Activated CD8-positive, alpha-beta T cell treated with anti-CD3 and anti-CD28 coated beads for 36 hours (primary cell): ENCODE measurements at regions not wholly inside any gene's neighbourhood (a gene's known extent, or its start where the extent isn't known, plus 50 kb on each side); places are given as distances from the start of the nearest gene placed in this dataset.

Source experiments
- ATAC-seq: fragments of 200-7000 bp; cut with Tn5 transposase; one replicate; pipeline ENCODE4 v1.10.0; 2021; ENCODE audit warnings: mild to moderate bottlenecking, moderate library complexity
- CTCF ChIA-PET: fragments of 350-600 bp; sonication (Branson Sonifier 250); formaldehyde crosslinking; loops from one replicate; lab custom pipeline; 2021; ENCODE audit warnings: antibody characterized with exemption; lab: Charles Lee
- POLR2A ChIA-PET: fragments of 350-600 bp; sonication (Branson Sonifier 250); formaldehyde crosslinking; loops from one replicate; lab custom pipeline; 2021; ENCODE audit warnings: antibody characterized with exemption; lab: Charles Lee
- DNase-seq: peaks from one replicate; pipeline ENCODE4 v3.0.0-alpha.2; 2020
- H3K27ac Mint-ChIP-seq: one replicate; pipeline ENCODE4 v1.8.0; 2021; ENCODE audit warnings: mild to moderate bottlenecking, mixed read lengths
- H3K27me3 Mint-ChIP-seq: one replicate; pipeline ENCODE4 v1.8.0; 2021; ENCODE audit warnings: mixed read lengths
- H3K36me3 Mint-ChIP-seq: one replicate; pipeline ENCODE4 v1.8.0; 2021; ENCODE audit warnings: low read depth, mixed read lengths
- H3K4me1 Mint-ChIP-seq: one replicate; pipeline ENCODE4 v1.8.0; 2021; ENCODE audit warnings: low read depth, mixed read lengths
- H3K4me3 Mint-ChIP-seq: one replicate; pipeline ENCODE4 v1.8.0; 2021; ENCODE audit warnings: mild to moderate bottlenecking, moderate library complexity, mixed read lengths
- H3K9me3 Mint-ChIP-seq: one replicate; pipeline ENCODE4 v1.8.0; 2021; ENCODE audit warnings: mixed read lengths
- intact Hi-C: fragments of 100-400 bp; cut with micrococcal nuclease; formaldehyde crosslinking; loops from one replicate; pipeline ENCODE4 v1.10.0; 2022
- TF ChIP-seq, protein P1 (sequence below): fragments of 200-600 bp; IDR thresholded peaks from one replicate; pipeline ENCODE4 v1.8.0; 2022; ENCODE audit warnings: antibody characterized with exemption, mild to moderate bottlenecking

DNA sequence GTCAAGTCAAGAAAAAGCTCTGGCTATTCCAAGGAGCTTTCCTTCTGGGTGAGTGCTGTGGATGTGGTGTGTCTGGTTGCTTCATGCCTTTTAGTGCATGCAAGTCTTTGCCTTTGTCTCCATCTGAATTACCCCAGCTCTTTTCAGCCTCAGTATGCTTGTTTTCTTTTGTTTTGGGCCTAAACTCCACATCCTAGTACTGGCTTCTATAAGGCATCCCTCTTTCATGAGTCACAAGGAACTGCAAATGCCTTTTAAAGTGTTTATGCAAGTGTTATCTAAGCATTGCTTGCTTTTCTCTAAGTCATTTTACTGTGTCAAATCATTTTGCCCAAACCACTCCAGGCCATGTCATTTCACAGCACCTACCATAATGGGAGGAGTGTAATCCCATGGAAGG lies 132.1 kb downstream of the PLCE1 start:
- TF ChIP-seq, protein P1, sequence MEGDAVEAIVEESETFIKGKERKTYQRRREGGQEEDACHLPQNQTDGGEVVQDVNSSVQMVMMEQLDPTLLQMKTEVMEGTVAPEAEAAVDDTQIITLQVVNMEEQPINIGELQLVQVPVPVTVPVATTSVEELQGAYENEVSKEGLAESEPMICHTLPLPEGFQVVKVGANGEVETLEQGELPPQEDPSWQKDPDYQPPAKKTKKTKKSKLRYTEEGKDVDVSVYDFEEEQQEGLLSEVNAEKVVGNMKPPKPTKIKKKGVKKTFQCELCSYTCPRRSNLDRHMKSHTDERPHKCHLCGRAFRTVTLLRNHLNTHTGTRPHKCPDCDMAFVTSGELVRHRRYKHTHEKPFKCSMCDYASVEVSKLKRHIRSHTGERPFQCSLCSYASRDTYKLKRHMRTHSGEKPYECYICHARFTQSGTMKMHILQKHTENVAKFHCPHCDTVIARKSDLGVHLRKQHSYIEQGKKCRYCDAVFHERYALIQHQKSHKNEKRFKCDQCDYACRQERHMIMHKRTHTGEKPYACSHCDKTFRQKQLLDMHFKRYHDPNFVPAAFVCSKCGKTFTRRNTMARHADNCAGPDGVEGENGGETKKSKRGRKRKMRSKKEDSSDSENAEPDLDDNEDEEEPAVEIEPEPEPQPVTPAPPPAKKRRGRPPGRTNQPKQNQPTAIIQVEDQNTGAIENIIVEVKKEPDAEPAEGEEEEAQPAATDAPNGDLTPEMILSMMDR, result no peak
- intact Hi-C loops, result no loop called here
- no peak for DNase-seq
- ATAC-seq, result no peak
- ChIA-PET POLR2A (interaction anchor here (0.6 kb wide), 1 partner anchor 1663 kb away, joined by 3 read pairs; no protein-coding TSS in a partner anchor), CTCF (no interaction called here)
- H3K36me3 Mint-ChIP-seq, result no peaks in the 10 kb centered on the region
- no peaks in the 10 kb centered on the region for H3K27me3 Mint-ChIP-seq
- H3K4me1 Mint-ChIP-seq, result no peaks in the 10 kb centered on the region
- H3K27ac Mint-ChIP-seq, result no peak overlapping the region
- no peaks in the 10 kb centered on the region for H3K9me3 Mint-ChIP-seq
- no peak overlapping the region for H3K4me3 Mint-ChIP-seq

DNA sequence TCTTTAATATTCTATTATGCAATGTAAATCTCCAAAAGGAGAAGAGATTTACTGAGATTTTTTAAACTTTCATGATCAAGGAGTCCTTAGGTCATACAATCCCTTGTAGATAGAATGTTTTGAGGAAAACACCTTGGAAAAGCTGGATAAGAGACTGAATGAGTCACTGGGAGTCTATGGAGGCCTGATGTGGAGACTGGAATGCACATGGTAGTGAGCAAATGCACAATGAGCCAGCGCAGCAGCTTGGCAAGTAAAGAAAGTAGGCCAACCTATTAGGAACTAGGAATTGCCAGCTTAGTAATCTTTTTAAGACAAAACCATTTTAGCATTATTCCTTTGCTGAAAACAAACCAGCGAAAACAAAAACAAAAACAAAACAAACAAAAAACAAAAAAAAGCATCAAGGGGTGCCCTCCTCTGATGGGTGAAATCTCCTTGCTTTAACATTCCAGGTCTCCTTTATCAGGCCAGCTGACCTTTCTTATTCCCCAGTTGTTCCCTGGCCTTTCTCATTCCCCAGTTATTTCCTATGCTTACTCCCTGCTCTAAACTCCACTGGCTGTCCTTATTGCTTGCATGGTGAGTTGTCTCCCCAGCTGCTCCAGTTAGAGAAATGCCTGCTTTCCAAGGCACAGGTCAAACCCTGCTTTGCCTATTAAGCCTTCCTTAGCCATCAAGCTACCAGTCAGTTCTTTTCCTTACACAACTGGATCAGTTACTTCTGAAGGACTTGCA lies 135.8 kb downstream of the PLCE1 start:
- intact Hi-C loops, result no loop called here
- H3K4me3 Mint-ChIP-seq, result no peak overlapping the region
- no peak for ATAC-seq
- DNase-seq, result no peak
- H3K36me3 Mint-ChIP-seq, result no peaks in the 10 kb centered on the region
- ChIA-PET POLR2A (no interaction called here), CTCF (no interaction called here)
- H3K9me3 Mint-ChIP-seq, result no peaks in the 10 kb centered on the region
- no peaks in the 10 kb centered on the region for H3K4me1 Mint-ChIP-seq
- H3K27ac Mint-ChIP-seq, result no peak overlapping the region
- TF ChIP-seq, protein P1, result no peak
- H3K27me3 Mint-ChIP-seq, result peaks cover under 1% of the 10 kb centered on the region

DNA sequence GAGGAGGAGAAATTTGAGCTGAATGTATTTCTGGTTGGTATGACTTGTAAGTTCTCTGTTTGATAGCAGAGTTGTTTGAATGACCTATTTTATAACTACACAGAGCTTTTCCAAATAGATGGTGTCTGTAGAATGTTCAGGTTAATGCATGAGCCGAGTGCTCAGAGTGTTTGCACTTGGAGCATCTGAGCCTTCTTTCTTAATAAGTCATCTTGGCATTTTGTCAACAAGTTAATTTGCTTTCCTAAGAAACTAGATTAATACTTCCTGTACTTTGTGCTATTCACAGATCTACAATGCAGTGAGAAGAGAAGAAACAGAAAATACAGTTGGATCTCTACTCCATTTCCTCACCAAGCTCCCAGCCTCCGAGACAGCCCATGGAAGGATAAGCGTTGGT lies 138.2 kb downstream of the PLCE1 start:
- ATAC-seq, result no peak
- CTCF ChIA-PET, result no interaction called here
- intact Hi-C loops, result no loop called here
- Mint-ChIP-seq H3K27me3 (peaks cover 2% of the 10 kb centered on the region), H3K36me3 (no peaks in the 10 kb centered on the region), H3K27ac (no peak overlapping the region), H3K9me3 (no peaks in the 10 kb centered on the region), H3K4me3 (no peak overlapping the region), H3K4me1 (no peaks in the 10 kb centered on the region)
- no peak for DNase-seq
- TF ChIP-seq, protein P1, result no peak
- POLR2A ChIA-PET, result no interaction called here

DNA sequence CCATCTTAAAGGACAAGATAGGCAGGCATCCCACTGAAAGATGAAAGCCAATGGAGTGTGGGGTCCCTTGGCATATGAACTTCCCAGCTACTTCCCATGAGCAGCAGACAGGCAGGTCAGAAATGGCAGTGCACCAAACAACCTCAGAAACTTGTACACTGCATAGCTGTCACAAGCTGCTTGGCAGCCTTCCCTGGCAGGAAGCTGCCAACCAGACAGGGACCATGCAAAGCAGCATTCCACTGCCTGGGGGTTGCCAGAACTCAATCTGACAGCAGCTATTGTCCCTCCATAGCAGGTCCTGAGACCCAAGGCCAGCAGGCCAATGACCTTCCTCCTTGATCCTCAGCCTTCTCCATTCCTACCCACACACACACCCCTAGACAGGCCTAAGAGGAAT lies 139.5 kb downstream of the PLCE1 start:
- DNase-seq (no peak), ATAC-seq (no peak)
- Mint-ChIP-seq H3K4me3 (no peak overlapping the region), H3K9me3 (no peaks in the 10 kb centered on the region), H3K36me3 (no peaks in the 10 kb centered on the region), H3K27ac (no peak overlapping the region), H3K27me3 (peaks cover 2% of the 10 kb centered on the region), H3K4me1 (no peaks in the 10 kb centered on the region)
- TF ChIP-seq, protein P1, result no peak
- CTCF ChIA-PET, result no interaction called here
- intact Hi-C loops, result no loop called here
- POLR2A ChIA-PET, result no interaction called here

DNA sequence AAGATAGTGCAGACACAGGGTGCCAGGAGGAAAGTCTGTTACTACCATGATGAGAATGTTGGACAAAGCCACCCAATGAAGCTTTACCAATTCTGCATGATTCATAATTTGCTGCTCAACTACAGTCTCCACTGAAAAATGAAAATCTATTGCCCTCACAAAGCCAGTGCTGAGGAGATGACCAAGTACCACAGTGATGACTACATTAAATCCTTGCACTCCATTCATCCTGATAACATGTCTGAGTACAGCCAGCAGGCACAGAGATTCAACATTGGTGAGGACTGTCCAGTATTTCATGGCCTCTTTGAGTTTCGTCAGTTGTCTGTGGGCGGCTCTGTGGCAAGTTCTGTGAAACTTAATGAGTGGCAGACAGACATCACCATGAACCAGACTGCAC lies 144.0 kb downstream of the PLCE1 start:
- DNase-seq (no peak), ATAC-seq (no peak)
- no peak overlapping the region for H3K4me3 Mint-ChIP-seq
- no peaks in the 10 kb centered on the region for H3K36me3 Mint-ChIP-seq
- H3K9me3 Mint-ChIP-seq, result no peaks in the 10 kb centered on the region
- H3K4me1 Mint-ChIP-seq, result no peaks in the 10 kb centered on the region
- CTCF ChIA-PET, result no interaction called here
- intact Hi-C loops, result no loop called here
- TF ChIP-seq, protein P1, result no peak
- peaks cover 3% of the 10 kb centered on the region for H3K27me3 Mint-ChIP-seq
- POLR2A ChIA-PET, result no interaction called here
- H3K27ac Mint-ChIP-seq, result no peak overlapping the region
